Body of pancreas (tissue), 4 donors: ENCODE measurements at regions not wholly inside any gene's neighbourhood (a gene's known extent, or its start where the extent isn't known, plus 50 kb on each side); places are given as distances from the start of the nearest gene placed in this dataset.

Source experiments
- ATAC-seq: fragments of 150-250 bp; one replicate; pipeline ENCODE4 v1.9.1; 2016
- DNase-seq, 4 donors: peaks; one replicate each; pipeline ENCODE4 v3.0.0-alpha.2; 2019
- H3K27ac ChIP-seq, 4 donors: fragments of 200-600 bp; sonication (generic); 1 replicate in 3 of 4; 2 replicates in 1 of 4; pipeline versions ENCODE4 v1.5.1 to v1.6.1; 2016 to 2019; ENCODE audit warnings: mild to moderate bottlenecking in 1 of 4, mixed read lengths in 1 of 4, moderate library complexity in 1 of 4
- H3K27me3 ChIP-seq, 2 donors: fragments of 200-600 bp; sonication (generic); one replicate each; pipeline ENCODE4 v1.6.0; 2016; ENCODE audit warnings: mild to moderate bottlenecking in 1 of 2
- H3K36me3 ChIP-seq, 2 donors: fragments of 200-600 bp; sonication (generic); replicated peaks in 1 of 2; 2 replicates each; pipeline ENCODE4 v1.5.1; 2016; ENCODE audit warnings: low read depth in 2 of 2; ENCODE audit not compliant: insufficient read depth in 1 of 2
- H3K4me1 ChIP-seq: fragments of 200-600 bp; sonication (generic); one replicate; pipeline ENCODE4 v1.6.0; 2016
- H3K4me3 ChIP-seq, 2 donors: fragments of 200-600 bp; sonication (generic); 1 replicate in 1 of 2; 2 replicates in 1 of 2; pipeline ENCODE4 v1.5.1; 2016 to 2019
- H3K9me3 ChIP-seq, 3 donors: fragments of 200-600 bp; sonication (generic); 1 replicate in 2 of 3; 2 replicates in 1 of 3; pipeline ENCODE4 v1.5.1; 2016
- POLR2A ChIP-seq, 3 donors: fragments of 450-650 bp; IDR thresholded peaks; one replicate each; pipeline ENCODE4 v1.6.1; 2016; ENCODE audit warnings: antibody characterized with exemption in 3 of 3, mild to moderate bottlenecking in 2 of 3
- WGBS, 2 donors: methylation state at CpG; one replicate each; pipeline ENCODE4 v1.1.5; 2017; 5-methylcytosine and 5-hydroxymethylcytosine counted together
- intact Hi-C: fragments of 100-400 bp; cut with DNase I; formaldehyde crosslinking; loops from one replicate; pipeline ENCODE4 v1.15.1; 2023
- TF ChIP-seq, protein P1 (sequence below), 7 experiments: fragments of 450-650 bp in 4 of 7; fragments of 200-600 bp in 3 of 7; sonication (generic) in 3 of 7; IDR thresholded peaks; one replicate each; pipeline ENCODE4 v1.5.1; 2016 to 2019; ENCODE audit warnings: antibody characterized with exemption in 7 of 7

DNA sequence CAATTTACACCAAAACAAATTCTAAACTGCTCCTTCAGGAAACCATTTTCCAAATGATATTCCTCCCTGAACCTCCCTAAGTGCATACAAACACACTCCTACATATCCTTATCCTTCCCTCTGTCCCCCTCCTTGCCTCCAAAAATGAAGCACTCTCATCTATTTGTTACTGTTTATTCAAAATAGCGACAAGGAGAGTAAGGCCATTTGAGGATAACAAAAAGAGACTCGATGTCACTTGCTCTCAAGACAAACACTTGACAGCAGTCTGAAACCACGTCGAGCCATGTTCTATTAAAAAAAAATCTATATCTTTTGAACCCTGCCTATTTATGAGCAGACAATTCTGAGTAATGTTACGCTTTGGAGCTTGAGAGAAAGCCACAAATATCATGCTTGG is 547.9 kb downstream of the DTWD2 start:
- Histone ChIP-seq H3K27me3 (no peaks in the 10 kb centered on the region), H3K36me3 (no peaks in the 10 kb centered on the region), H3K9me3 (no peaks in the 10 kb centered on the region), H3K4me3 (no peak overlapping the region), H3K4me1 (no peaks in the 10 kb centered on the region), H3K27ac (no peak overlapping the region)
- 61 to 72% methylated on average over 5 of the region's 5 CpGs for WGBS, 2 donors
- intact Hi-C loops, result no loop called here
- DNase-seq (no peak), ATAC-seq (no peak)
- TF ChIP-seq, protein P1, sequence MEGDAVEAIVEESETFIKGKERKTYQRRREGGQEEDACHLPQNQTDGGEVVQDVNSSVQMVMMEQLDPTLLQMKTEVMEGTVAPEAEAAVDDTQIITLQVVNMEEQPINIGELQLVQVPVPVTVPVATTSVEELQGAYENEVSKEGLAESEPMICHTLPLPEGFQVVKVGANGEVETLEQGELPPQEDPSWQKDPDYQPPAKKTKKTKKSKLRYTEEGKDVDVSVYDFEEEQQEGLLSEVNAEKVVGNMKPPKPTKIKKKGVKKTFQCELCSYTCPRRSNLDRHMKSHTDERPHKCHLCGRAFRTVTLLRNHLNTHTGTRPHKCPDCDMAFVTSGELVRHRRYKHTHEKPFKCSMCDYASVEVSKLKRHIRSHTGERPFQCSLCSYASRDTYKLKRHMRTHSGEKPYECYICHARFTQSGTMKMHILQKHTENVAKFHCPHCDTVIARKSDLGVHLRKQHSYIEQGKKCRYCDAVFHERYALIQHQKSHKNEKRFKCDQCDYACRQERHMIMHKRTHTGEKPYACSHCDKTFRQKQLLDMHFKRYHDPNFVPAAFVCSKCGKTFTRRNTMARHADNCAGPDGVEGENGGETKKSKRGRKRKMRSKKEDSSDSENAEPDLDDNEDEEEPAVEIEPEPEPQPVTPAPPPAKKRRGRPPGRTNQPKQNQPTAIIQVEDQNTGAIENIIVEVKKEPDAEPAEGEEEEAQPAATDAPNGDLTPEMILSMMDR (IDR thresholded peaks at IDR 0.05), result no peak
- TF ChIP-seq POLR2A (IDR thresholded peaks at IDR 0.05), result no peak

DNA sequence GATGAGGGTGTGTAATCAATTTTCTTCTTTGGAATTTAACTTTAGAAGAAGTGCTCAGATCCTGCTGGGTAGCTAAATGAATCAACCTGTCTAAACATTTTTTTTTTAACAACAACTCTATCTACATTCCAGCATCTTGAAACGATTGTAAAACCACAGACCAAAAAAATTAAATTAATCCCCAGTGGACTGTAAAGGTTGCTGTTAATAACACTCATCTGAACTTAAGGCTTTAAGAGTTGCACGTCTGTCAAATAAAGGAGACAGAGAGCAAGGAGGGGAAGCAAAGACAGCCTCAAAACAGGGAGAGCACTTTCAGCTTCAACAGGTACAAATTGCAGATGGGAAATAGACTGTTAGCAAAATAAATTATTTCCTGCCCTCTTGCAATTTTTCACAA is 548.5 kb downstream of the DTWD2 start:
- TF ChIP-seq, protein P1 (IDR thresholded peaks at IDR 0.05), result no peak
- TF ChIP-seq POLR2A (IDR thresholded peaks at IDR 0.05), result no peak
- intact Hi-C loops, result no loop called here
- WGBS, 2 donors, result 16 to 17% methylated on average over 2 of the region's 2 CpGs
- H3K4me1 ChIP-seq, result no peaks in the 10 kb centered on the region
- no peak for ATAC-seq
- no peaks in the 10 kb centered on the region for H3K36me3 ChIP-seq
- no peak overlapping the region for H3K27ac ChIP-seq
- no peaks in the 10 kb centered on the region for H3K27me3 ChIP-seq
- DNase-seq, result no peak
- no peaks in the 10 kb centered on the region for H3K9me3 ChIP-seq
- no peak overlapping the region for H3K4me3 ChIP-seq

DNA sequence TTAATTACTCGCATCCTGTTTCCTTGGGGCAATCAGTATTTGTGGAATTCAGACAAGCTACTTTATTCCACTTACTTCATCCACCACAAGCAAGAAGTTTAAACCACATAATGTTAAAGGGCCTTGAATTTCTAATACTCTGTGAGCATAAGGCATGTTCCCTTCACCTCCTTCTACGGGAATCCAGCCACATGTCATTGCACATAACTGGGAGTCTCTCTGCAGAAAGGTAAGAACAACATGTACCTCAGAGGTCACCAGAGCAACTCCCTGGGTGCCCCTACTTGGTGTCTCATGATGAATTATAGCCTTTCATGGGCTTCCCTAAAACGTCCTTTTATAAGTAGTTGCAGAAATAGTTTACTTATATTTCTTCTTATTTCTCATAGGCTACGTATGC is 553.2 kb downstream of the DTWD2 start:
- TF ChIP-seq, protein P1 (IDR thresholded peaks at IDR 0.05), result no peak
- TF ChIP-seq POLR2A (IDR thresholded peaks at IDR 0.05), result no peak
- H3K27ac ChIP-seq, result no peak overlapping the region
- H3K36me3 ChIP-seq, result no peaks in the 10 kb centered on the region
- H3K9me3 ChIP-seq, result no peaks in the 10 kb centered on the region
- ATAC-seq (no peak), DNase-seq (no peak)
- no peaks in the 10 kb centered on the region for H3K4me1 ChIP-seq
- 56 to 66% methylated on average over 4 of the region's 4 CpGs for WGBS, 2 donors
- no peaks in the 10 kb centered on the region for H3K27me3 ChIP-seq
- H3K4me3 ChIP-seq, result no peak overlapping the region
- intact Hi-C loops, result no loop called here

DNA sequence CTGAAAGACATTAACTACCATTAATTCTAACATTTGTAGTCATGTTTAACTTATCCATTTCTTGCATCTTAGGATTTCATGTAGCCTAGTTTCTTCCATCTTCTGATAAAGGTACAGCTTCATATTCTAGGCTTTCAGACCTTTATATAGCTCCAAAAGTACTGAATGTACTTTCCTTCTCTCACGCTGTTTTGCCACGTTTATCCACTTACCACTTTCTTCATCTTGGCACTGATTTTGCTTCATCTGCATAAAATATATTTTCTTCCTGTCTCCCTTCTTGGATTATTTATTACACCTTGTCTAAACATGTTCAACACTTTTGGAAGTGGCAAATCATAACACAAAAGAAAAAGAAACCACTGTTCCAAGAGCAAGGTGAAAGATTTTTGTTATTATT is 553.8 kb downstream of the DTWD2 start:
- TF ChIP-seq, protein P1 (IDR thresholded peaks at IDR 0.05), result no peak
- no peak for TF ChIP-seq POLR2A (IDR thresholded peaks at IDR 0.05)
- H3K27ac ChIP-seq, result no peak overlapping the region
- H3K36me3 ChIP-seq, result no peaks in the 10 kb centered on the region
- intact Hi-C loops, result no loop called here
- H3K27me3 ChIP-seq, result no peaks in the 10 kb centered on the region
- WGBS, 2 donors, result 78 to 84% methylated on average over 2 of the region's 2 CpGs
- ATAC-seq, result no peak
- no peaks in the 10 kb centered on the region for H3K4me1 ChIP-seq
- no peak overlapping the region for H3K4me3 ChIP-seq
- no peak for DNase-seq
- no peaks in the 10 kb centered on the region for H3K9me3 ChIP-seq

DNA sequence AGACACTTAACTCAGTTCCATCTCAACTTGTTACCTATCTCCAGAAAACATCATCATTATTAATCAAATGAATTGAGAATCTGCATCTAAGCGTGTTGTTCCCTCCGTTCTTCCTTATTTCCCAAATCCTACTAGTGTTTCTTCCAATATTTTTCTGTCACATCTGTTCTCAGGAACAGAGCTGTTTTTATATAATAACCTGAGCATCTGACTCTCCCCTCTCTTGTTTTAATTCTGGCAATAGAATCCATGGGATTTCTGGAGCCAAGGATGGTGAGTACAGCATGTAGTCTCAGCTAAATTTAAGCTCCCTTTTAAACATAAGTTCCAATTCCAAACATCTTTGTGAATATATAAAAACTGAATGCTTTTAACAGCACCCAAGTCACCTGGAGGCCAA is 558.3 kb downstream of the DTWD2 start:
- Histone ChIP-seq H3K4me1 (no peaks in the 10 kb centered on the region), H3K27ac (no peak overlapping the region), H3K27me3 (no peaks in the 10 kb centered on the region), H3K36me3 (no peaks in the 10 kb centered on the region), H3K4me3 (no peak overlapping the region), H3K9me3 (no peaks in the 10 kb centered on the region)
- intact Hi-C loops, result no loop called here
- WGBS, 2 donors, result 86 to 96% methylated on average over 2 of the region's 2 CpGs
- DNase-seq, result no peak
- no peak for ATAC-seq
- TF ChIP-seq, protein P1 (IDR thresholded peaks at IDR 0.05), result no peak
- no peak for TF ChIP-seq POLR2A (IDR thresholded peaks at IDR 0.05)
